ENCODE measurements at regions not wholly inside any gene's neighbourhood (a gene's known extent, or its start where the extent isn't known, plus 50 kb on each side); places are given as distances from the start of the nearest gene placed in this dataset.

DNA sequence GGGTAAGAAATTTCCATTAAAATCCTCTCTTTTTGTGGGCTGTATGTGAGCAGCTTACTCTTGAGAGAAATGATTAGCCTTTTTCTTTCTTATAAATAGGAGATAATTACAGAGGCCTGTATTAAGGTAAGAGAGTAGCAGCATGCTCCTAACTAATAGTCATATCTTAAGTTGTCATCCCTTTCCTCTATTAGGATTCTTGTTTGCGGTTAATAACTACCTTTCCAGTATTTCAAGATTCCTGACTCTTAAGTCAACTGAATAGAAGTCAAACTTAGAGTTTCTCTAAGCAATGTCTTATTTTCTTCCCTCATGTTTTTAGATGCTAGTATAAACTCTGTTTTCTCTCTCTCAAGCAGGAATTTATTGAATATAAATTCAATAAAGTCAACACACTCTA lies 139.9 kb upstream of the GPRIN3 start:
- Histone ChIP-seq H3K4me3 (ENCODE audit: control insufficient read depth in 2 of 3, extremely low read depth in 1 of 3, insufficient read depth in 2 of 3, low read depth in 1 of 3, low read length in 3 of 3) (no peak overlapping the region), H3K9ac (ENCODE audit: control insufficient read depth, extremely low read depth, insufficient read depth, low read length) (no peak overlapping the region), H3K27ac (ENCODE audit: control insufficient read depth, insufficient read depth, low read length) (no peak overlapping the region), H3K79me2 (ENCODE audit: control insufficient read depth, insufficient read depth, low read length) (no peaks in the 10 kb centered on the region), H3K27me3 (ENCODE audit: control insufficient read depth, extremely low read depth, insufficient read depth, low read length) (no peaks in the 10 kb centered on the region), H3K9me3 (ENCODE audit: control insufficient read depth, low read depth, low read length) (peaks cover 4% of the 10 kb centered on the region), H2AFZ (ENCODE audit: control insufficient read depth, low read length) (no peak overlapping the region), H3K4me2 (ENCODE audit: control insufficient read depth, extremely low read depth, insufficient read depth, low read depth, low read length) (no peak overlapping the region), H4K20me1 (ENCODE audit: control insufficient read depth, extremely low read depth, insufficient read depth, low read length) (no peaks in the 10 kb centered on the region), H3K36me3 (ENCODE audit: control insufficient read depth in 2 of 2, extremely low read depth in 1 of 2, insufficient read depth in 2 of 2, low read length in 2 of 2) (no peaks in the 10 kb centered on the region), H3K9me1 (ENCODE audit: control insufficient read depth, extremely low read depth, insufficient read depth, low read length) (no peaks in the 10 kb centered on the region), H3K4me1 (ENCODE audit: control insufficient read depth, extremely low read depth, insufficient read depth, low read length) (no peaks in the 10 kb centered on the region)
- dilution Hi-C loops (cut with MboI; ENCODE audit: extremely low pct_ligation_motif_present, low sequenced_read_pairs) = no loop called here
- FAIRE-seq (no peak), DNase-seq (ENCODE audit: low read depth, low spot score) (no peak)
- TF ChIP-seq, protein P1, sequence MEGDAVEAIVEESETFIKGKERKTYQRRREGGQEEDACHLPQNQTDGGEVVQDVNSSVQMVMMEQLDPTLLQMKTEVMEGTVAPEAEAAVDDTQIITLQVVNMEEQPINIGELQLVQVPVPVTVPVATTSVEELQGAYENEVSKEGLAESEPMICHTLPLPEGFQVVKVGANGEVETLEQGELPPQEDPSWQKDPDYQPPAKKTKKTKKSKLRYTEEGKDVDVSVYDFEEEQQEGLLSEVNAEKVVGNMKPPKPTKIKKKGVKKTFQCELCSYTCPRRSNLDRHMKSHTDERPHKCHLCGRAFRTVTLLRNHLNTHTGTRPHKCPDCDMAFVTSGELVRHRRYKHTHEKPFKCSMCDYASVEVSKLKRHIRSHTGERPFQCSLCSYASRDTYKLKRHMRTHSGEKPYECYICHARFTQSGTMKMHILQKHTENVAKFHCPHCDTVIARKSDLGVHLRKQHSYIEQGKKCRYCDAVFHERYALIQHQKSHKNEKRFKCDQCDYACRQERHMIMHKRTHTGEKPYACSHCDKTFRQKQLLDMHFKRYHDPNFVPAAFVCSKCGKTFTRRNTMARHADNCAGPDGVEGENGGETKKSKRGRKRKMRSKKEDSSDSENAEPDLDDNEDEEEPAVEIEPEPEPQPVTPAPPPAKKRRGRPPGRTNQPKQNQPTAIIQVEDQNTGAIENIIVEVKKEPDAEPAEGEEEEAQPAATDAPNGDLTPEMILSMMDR (optimal IDR thresholded peaks at IDR 0.05 in 1 of 3, IDR thresholded peaks at IDR 0.05 in 1 of 3, conservative IDR thresholded peaks at IDR 0.05 in 1 of 3; ENCODE audit: extremely low read depth in 1 of 3, insufficient read depth in 2 of 3, low read length in 3 of 3) = no peak
- no peak for TF ChIP-seq EZH2 (IDR thresholded peaks at IDR 0.05; ENCODE audit: low read length)

DNA sequence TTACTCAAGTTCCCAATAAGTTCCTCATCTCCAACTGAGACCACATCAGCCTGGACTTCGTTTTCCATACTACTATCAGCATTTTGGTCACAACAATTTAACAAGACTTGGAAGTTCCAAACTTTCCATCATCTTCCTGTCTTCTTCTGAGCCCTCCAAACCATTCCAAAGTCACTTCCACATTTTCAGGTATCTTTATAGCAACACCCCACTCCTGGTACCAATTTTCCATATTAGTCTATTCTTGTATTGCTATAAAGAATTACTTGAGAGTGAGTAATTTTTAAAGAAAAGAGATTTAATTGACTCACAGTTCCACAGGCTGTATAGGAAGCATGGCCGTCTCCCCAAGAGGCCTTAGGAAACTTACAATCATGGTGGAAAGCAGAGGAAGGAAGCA lies 138.6 kb upstream of the GPRIN3 start:
- DNase-seq (ENCODE audit: low read depth, low spot score) (no peak), FAIRE-seq (no peak)
- dilution Hi-C loops (cut with MboI; ENCODE audit: extremely low pct_ligation_motif_present, low sequenced_read_pairs) = no loop called here
- Histone ChIP-seq H3K79me2 (ENCODE audit: control insufficient read depth, insufficient read depth, low read length) (no peaks in the 10 kb centered on the region), H3K4me1 (ENCODE audit: control insufficient read depth, extremely low read depth, insufficient read depth, low read length) (no peaks in the 10 kb centered on the region), H3K27me3 (ENCODE audit: control insufficient read depth, extremely low read depth, insufficient read depth, low read length) (no peaks in the 10 kb centered on the region), H3K4me2 (ENCODE audit: control insufficient read depth, extremely low read depth, insufficient read depth, low read depth, low read length) (no peak overlapping the region), H3K27ac (ENCODE audit: control insufficient read depth, insufficient read depth, low read length) (no peak overlapping the region), H3K4me3 (ENCODE audit: control insufficient read depth in 2 of 3, extremely low read depth in 1 of 3, insufficient read depth in 2 of 3, low read depth in 1 of 3, low read length in 3 of 3) (no peak overlapping the region), H4K20me1 (ENCODE audit: control insufficient read depth, extremely low read depth, insufficient read depth, low read length) (no peaks in the 10 kb centered on the region), H3K9me3 (ENCODE audit: control insufficient read depth, low read depth, low read length) (peaks cover 4% of the 10 kb centered on the region), H3K9ac (ENCODE audit: control insufficient read depth, extremely low read depth, insufficient read depth, low read length) (no peak overlapping the region), H3K36me3 (ENCODE audit: control insufficient read depth in 2 of 2, extremely low read depth in 1 of 2, insufficient read depth in 2 of 2, low read length in 2 of 2) (no peaks in the 10 kb centered on the region), H3K9me1 (ENCODE audit: control insufficient read depth, extremely low read depth, insufficient read depth, low read length) (no peaks in the 10 kb centered on the region), H2AFZ (ENCODE audit: control insufficient read depth, low read length) (no peak overlapping the region)
- TF ChIP-seq, protein P1 (optimal IDR thresholded peaks at IDR 0.05 in 1 of 3, IDR thresholded peaks at IDR 0.05 in 1 of 3, conservative IDR thresholded peaks at IDR 0.05 in 1 of 3; ENCODE audit: extremely low read depth in 1 of 3, insufficient read depth in 2 of 3, low read length in 3 of 3) = no peak
- no peak for TF ChIP-seq EZH2 (IDR thresholded peaks at IDR 0.05; ENCODE audit: low read length)

Data from keratinocyte (primary cell).